Activated T-helper 9 cell treated with anti-CD3 and anti-CD28 coated beads, Interleukin-2, amount 50 U/mL, for 16 hours (primary cell): ENCODE measurements at regions not wholly inside any gene's neighbourhood (a gene's known extent, or its start where the extent isn't known, plus 50 kb on each side); places are given as distances from the start of the nearest gene placed in this dataset.

Experiments
- DNase-seq: peaks from one replicate; pipeline ENCODE4 v3.0.0-alpha.2; 2020; ENCODE audit warnings: low read depth

- DNase-seq: no peak
Measured at GRCh38 chr2:146669735-146670134, 1175.1 kb upstream of the ACVR2A start.

- DNase-seq: no peak
Measured at GRCh38 chr2:146666340-146666739, 1178.5 kb upstream of the ACVR2A start.

GRCh38 chr2:146665800-146666199, 1179.0 kb upstream of the ACVR2A start:
- no peak for DNase-seq

GRCh38 chr2:146661473-146662096, 1183.2 kb upstream of the ACVR2A start:
- no peak for DNase-seq

- no peak for DNase-seq
Measured at GRCh38 chr2:146659976-146660375, 1184.9 kb upstream of the ACVR2A start.

GRCh38 chr2:146652311-146652710, 1192.5 kb upstream of the ACVR2A start:
- no peak for DNase-seq

GRCh38 chr2:146651361-146651760, 1193.5 kb upstream of the ACVR2A start:
- no peak for DNase-seq

GRCh38 chr2:146642066-146642465, 1202.8 kb upstream of the ACVR2A start:
- no peak for DNase-seq

- DNase-seq: no peak
Measured at GRCh38 chr2:146634230-146635097, 1210.4 kb upstream of the ACVR2A start.

GRCh38 chr2:146633159-146633558, 1211.7 kb upstream of the ACVR2A start:
- DNase-seq: no peak

- DNase-seq: no peak
Measured at GRCh38 chr2:146632707-146633106, 1212.1 kb upstream of the ACVR2A start.

GRCh38 chr2:146624430-146625160, 1220.2 kb upstream of the ACVR2A start:
- no peak for DNase-seq

GRCh38 chr2:146623771-146624170, 1221.1 kb upstream of the ACVR2A start:
- DNase-seq: no peak

GRCh38 chr2:146621656-146622055, 1223.2 kb upstream of the ACVR2A start:
- no peak for DNase-seq

- DNase-seq: no peak
Measured at GRCh38 chr2:146615778-146616177, 1229.1 kb upstream of the ACVR2A start.

- DNase-seq: no peak
Measured at GRCh38 chr2:146608490-146608889, 1236.3 kb upstream of the ACVR2A start.

- DNase-seq: no peak
Measured at GRCh38 chr2:146604521-146604920, 1240.3 kb upstream of the ACVR2A start.

- DNase-seq: no peak
Measured at GRCh38 chr2:146602856-146603255, 1242.0 kb upstream of the ACVR2A start.

- no peak for DNase-seq
Measured at GRCh38 chr2:146602383-146602782, 1242.4 kb upstream of the ACVR2A start.

- no peak for DNase-seq
Measured at GRCh38 chr2:146598791-146599190, 1246.0 kb upstream of the ACVR2A start.

- no peak for DNase-seq
Measured at GRCh38 chr2:146597291-146597690, 1247.5 kb upstream of the ACVR2A start.

GRCh38 chr2:146591908-146592307, 1252.9 kb upstream of the ACVR2A start:
- DNase-seq: no peak

GRCh38 chr2:146587291-146587713, 1257.5 kb upstream of the ACVR2A start:
- no peak for DNase-seq
